GM10248 (cell line): ENCODE measurements at regions not wholly inside any gene's neighbourhood (a gene's known extent, or its start where the extent isn't known, plus 50 kb on each side); places are given as distances from the start of the nearest gene placed in this dataset.

Source experiments
- CTCF ChIA-PET: fragments of 300-600 bp; sonication (Branson Sonifier 250); formaldehyde crosslinking; extraction: SDS; loops from one replicate; lab custom pipeline; 2021; ENCODE audit warnings: antibody characterized with exemption; lab: Yijun Ruan, JAX
- POLR2A ChIA-PET: fragments of 350-650 bp; sonication (Branson Sonifier 250); formaldehyde crosslinking; extraction: SDS; loops from one replicate; lab custom pipeline; 2020; ENCODE audit warnings: antibody characterized with exemption; lab: Yijun Ruan, JAX
- DNase-seq: peaks from one replicate; pipeline ENCODE4 v3.0.0; 2012; ENCODE audit errors: extremely low spot score
- TF ChIP-seq, protein P1 (sequence below): IDR thresholded peaks from 2 replicates; pipeline ENCODE4 v1.5.1; 2012; ENCODE audit warnings: mild to moderate bottlenecking, low read depth; ENCODE audit errors: extremely low read depth, missing control alignments, control extremely low read depth

DNA sequence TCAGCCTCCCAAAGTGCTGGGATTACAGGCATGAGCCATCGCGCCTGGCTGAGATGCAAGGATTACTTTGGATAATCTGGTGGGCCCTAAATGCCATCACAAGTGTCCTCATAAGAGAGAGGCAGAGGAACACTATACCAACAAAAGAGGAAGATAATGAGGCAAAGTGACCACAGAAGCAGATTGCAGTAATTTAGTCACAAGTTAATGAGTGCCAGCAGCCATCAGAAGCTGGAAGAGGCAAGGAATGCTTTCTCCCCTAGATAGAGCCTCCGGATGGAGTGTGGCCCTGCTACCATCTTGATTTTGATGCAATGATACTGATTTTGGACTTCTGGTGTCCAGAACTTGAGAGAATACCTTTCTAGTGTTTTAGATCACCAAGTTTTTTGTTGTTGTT is 122.3 kb downstream of the SPATA31D1 start:
- CTCF ChIA-PET: interaction anchor here (1.1 kb wide), 1 partner anchor 12 kb away, joined by 3 read pairs; no protein-coding TSS in a partner anchor
- no peak for DNase-seq
- POLR2A ChIA-PET: no interaction called here
- TF ChIP-seq, protein P1, sequence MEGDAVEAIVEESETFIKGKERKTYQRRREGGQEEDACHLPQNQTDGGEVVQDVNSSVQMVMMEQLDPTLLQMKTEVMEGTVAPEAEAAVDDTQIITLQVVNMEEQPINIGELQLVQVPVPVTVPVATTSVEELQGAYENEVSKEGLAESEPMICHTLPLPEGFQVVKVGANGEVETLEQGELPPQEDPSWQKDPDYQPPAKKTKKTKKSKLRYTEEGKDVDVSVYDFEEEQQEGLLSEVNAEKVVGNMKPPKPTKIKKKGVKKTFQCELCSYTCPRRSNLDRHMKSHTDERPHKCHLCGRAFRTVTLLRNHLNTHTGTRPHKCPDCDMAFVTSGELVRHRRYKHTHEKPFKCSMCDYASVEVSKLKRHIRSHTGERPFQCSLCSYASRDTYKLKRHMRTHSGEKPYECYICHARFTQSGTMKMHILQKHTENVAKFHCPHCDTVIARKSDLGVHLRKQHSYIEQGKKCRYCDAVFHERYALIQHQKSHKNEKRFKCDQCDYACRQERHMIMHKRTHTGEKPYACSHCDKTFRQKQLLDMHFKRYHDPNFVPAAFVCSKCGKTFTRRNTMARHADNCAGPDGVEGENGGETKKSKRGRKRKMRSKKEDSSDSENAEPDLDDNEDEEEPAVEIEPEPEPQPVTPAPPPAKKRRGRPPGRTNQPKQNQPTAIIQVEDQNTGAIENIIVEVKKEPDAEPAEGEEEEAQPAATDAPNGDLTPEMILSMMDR: no peak

GRCh38 chr9:82115331-82115730 is 126.8 kb downstream of the SPATA31D1 start:
- ChIA-PET POLR2A (no interaction called here), CTCF (interaction anchor here (1.1 kb wide), 1 partner anchor 11 kb away, joined by 3 read pairs; no protein-coding TSS in a partner anchor)
- TF ChIP-seq, protein P1: no peak
- DNase-seq: no peak

- POLR2A ChIA-PET: no interaction called here
- TF ChIP-seq, protein P1: no peak
- DNase-seq: no peak
- CTCF ChIA-PET: interaction anchor here (1.1 kb wide), 1 partner anchor 11 kb away, joined by 3 read pairs; no protein-coding TSS in a partner anchor
These were observed 127.3 kb downstream of the SPATA31D1 start for GRCh38 chr9:82115900-82116299.

DNA sequence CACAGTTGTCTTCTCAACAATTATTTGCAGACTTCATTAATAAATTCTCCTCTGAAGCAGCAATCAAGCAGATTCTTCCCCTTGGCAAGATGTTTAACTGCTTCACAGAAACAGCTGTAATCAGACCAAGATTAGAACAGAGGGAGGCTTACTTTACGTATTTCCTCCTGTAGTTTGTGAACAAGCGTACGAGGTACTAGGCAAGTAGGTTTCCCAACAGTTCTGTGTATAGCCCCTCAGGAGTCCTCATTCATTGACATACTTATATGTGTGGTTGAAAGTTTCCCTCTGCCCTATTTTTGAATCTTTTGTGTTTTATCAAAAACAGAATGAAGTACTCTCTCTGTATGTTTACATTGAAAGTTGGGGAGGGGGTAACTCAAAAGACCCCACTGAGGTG is 128.0 kb downstream of the SPATA31D1 start:
- ChIA-PET POLR2A (no interaction called here), CTCF (no interaction called here)
- TF ChIP-seq, protein P1: no peak
- no peak for DNase-seq

- DNase-seq: no peak
- TF ChIP-seq, protein P1: no peak
- CTCF ChIA-PET: no interaction called here
- POLR2A ChIA-PET: no interaction called here
These were observed 128.6 kb downstream of the SPATA31D1 start for GRCh38 chr9:82117026-82117811.

- TF ChIP-seq, protein P1: no peak
- POLR2A ChIA-PET: no interaction called here
- DNase-seq: no peak
- CTCF ChIA-PET: interaction anchor here (0.9 kb wide), 1 partner anchor 11 kb away, joined by 3 read pairs; no protein-coding TSS in a partner anchor
These were observed 134.2 kb downstream of the SPATA31D1 start for GRCh38 chr9:82122731-82123130.
